ENCODE measurements at regions not wholly inside any gene's neighbourhood (a gene's known extent, or its start where the extent isn't known, plus 50 kb on each side); places are given as distances from the start of the nearest gene placed in this dataset.

DNA sequence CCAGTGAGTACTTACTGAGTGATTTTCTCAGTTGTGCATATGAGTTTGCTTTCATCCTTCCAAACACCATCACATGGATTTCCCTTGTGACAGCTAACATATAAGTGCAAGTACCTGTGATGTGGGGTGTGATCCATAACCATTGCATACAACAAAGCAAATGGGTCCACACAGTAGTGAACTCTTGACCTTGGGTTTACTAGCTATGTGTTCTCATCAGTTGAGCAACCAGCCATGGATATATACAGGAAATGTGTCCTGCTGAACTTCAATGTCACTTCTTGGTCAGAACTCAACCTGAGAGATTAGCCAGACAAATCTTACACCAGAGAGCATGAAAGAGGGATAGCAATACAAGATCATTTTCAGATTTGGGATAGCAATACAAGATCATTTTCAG, 420.9 kb upstream of the KCNH7 start:
- DNase-seq, result no peak

DNA sequence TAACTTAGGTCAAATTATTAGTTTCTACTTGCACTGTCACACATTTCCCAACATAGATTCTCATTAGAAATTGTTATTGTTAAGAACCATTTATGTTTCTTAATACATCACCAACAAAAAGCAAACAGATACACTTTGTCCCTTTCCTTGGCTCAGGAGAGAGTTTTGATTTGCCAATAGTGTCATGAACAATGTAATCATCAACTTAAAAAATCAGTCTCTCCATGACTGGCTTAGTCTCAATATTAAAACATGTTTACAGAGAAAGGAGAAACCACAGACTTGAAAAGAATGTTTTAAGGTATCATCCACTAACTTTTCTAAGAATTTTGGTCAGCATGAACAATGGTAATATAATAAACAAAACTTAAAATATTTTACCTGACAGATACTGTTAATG, 416.5 kb upstream of the KCNH7 start:
- DNase-seq, result no peak

DNA sequence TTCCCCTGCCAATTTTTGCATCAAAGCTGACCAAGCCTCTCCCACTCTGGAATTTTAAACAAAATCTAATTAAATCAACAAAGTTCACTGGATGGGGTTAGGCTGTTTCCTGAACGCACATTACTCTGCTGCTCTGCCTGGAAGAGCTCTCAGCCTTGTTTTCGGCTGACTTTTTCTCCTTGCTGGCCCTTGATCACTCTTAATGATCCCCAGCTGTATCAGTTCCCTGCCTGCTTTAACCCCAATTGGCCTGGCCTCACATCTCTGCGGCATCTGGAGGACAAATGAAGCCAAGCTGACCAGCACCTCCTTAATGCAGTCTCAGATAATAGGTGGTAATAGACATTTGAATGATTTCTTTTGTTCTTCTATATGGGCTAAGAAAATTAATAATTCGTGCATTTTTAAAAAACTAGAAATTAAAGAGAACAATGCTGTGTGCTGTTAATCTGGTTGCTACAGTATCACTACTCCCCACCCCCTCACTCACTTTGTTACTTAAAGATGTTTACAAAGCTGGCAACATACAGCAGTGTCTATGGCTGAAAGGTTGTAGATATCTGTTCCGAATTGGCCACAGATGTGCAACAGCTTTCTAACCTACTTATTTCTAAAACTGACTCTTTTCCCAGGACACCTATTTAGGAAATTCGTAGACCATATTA, 415.2 kb upstream of the KCNH7 start:
- no peak for DNase-seq

DNA sequence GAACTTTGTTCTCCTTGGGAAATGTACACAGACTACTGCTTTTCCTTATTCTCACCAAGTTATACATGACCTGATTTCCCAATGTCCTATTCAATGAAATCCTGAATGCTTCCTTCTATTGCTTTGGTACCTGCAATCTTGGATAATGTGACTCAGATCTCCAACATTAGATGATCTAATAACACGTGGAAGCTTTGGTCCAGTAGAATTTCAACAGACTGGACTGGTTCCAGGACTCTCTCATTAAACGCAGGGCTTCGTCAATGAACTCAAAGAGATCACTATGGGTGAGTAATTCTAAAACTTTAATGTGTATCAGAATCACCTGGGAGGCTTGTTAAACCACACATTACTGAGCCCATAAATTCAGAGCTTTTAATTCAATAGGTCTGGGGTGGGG, 413.6 kb upstream of the KCNH7 start:
- DNase-seq, result no peak

DNA sequence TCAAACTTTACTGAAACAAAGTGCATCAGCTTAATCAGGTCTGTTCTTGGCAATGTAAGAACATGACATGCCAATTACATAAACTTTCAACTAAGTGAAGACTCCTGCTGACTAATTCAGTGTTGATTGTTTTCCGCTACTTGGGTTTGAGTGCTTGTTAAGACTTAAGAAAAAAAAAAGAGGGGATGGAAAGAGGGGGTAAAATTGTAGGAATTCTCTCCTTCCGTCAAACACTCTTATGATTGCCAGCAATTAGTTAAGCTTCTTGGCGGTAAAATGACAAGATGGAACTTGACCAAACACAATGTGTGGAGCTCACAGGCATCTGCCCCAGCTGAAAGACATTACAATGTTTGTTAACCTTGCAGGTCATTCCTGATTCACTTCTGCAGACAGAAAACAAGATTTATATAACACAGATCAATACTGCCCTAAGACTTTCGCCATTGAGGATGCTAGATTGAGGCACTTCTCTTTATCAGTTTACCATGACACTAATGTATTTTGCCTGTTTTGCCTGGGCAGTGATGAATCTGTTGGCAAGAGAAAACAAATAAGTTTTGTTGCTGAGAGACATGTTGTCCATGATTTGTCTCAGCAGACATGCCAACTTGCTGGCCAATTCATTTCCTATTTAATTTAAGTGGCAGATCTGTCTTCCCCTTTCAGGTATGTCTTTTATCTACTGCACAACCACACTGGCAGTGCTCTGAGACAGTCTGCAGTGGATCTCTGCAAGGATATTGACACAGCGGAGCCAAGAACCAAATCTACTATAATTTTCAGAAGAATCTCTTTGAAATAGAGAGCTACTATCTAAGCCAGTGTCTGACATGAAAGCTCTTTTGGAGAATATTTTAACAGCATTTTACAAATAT, 410.0 kb upstream of the KCNH7 start:
- DNase-seq, result no peak

DNA sequence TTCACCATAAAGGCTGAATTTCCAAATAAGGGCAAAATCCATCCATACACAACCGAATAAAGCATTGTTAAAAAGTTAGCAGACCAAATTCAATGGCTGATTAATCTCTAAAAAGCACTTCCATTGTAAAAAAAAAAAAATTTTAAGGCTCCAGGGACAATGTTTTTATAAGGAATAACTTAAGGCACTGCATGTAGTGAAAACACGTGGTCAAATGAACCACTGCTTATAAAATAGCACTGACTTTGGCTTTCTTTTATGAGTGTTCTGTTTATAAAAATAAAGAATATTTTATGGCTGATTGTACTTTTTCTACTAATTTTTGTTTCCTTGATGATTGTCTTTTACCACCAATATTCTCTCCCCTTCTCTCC, 409.3 kb upstream of the KCNH7 start:
- DNase-seq, result no peak

DNA sequence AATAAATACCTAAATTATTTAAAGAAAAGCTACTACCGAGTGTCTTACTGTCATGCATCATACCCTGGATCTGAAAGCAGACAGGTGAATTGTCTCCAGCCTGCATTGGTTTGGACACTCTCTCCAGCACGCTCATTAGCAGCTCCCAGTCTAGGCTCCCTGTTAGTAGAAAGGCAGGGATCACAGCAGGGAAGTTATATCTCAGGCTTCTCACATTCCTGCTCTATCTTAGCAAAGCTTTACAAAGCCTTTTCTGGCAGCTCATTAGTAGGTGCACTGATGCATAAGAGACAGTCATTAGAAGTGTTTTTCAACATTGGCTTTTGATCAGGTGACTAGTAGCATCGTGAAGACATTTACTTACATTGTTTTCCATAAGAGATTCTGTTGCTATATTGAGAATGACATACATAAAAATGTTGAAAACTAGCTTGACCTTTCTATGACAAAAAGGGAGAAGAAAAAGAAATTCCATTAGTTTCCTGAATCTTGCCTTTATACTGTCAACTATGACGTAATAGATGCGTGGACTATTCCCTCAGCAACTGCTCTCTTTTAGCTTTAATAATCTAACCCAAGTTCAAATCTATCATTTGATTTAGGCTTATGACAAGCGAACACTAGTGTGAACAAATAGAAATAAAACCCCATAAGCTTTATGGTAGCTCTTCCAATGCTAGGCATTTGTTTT, 408.7 kb upstream of the KCNH7 start:
- no peak for DNase-seq

DNA sequence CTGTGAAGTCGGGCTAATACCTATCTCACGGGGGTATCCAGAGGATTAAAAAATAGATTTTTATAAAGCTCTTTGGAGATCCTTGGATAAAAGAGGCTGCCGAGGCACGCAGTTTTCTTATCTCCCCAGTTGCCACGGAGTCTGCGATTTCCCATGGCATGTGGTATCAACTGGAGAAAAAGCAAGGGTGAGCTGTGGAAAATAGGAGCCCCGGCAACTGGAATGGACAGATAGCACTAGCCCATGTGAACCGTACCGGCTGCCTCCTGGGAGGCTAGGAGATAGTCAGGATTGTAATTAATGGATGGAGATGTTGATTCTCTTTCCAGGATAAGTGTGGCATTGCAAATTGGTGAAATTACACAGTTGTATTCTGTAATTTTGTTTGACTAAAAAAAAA, 407.6 kb upstream of the KCNH7 start:
- no peak for DNase-seq

DNA sequence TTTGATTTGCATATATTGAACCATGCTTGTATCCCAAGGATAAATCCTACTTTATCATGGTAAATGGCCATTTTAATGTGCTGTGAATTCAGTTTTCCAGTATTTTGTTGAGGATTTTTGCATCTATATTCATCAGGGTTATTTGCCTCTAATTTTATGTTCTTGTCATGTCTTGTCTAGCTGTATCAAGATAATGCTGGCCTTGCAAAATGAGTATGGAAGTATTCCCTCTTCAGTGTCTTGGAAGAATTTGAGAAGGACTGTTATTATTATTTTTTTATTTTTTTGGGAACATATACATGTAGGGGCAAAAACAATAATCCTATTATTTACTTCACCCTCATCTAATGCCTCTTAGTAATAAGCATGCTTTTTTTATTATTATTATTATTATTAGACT, 398.0 kb upstream of the KCNH7 start:
- no peak for DNase-seq

DNA sequence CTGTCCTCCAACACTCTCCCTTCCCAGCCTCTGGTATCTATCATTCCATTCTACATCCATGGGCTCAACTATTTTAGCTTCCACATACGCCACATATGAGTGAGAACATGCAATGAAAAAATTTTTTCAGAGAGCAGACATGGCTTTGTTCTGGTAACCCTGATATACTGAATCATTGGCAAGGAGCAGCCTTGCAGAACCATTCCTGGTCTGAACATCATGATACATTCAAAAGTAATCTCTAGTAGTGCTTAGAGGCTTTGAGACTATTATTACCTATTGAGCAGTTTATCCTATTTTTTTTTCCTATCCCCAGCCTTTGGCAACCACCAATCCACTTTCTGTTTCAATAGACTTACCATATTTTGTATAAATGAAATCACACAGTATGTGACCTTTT, 393.1 kb upstream of the KCNH7 start:
- DNase-seq, result no peak

DNA sequence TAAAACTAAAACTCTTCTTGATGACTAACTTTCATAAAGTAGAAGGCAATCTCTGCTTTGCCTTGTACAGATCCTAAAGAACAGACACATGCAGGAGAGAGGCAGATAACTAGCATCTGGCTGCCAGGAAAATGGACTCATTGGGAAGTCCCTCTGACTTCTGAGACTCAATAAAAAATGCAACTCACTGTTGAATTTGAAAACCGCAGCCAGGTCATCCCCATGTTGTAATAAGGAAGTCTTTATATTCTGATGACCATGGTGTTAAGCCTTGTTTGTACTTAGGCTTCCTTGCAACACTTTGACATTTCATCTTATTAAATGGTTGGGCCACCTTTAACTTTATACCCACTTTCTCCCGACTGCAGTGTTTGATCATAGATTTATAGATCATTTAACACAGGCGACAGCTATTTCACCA, 375.1 kb upstream of the KCNH7 start:
- no peak for DNase-seq

DNA sequence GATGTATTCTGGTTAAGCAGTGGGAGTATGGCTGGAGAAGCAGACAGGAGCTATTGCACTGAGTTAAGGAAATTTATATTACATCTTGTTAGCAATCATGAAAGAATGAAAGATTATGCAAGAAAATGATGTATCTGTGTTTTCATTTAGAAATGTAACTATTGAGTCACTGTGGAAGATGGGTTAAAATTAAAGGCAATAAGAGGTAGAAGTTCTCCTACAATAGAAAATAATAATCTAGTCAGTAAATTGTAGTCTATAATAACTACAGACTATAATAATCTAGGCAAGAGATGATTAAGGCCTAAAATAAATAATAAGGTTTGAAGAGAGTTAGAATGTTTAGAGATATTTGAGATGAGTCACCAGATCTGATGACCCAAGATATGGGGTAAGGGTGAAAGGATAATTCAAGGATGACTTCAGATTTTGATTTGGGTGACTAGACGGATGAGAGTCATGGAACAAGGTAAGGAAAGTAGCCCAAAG, 371.9 kb upstream of the KCNH7 start:
- DNase-seq, result no peak

DNA sequence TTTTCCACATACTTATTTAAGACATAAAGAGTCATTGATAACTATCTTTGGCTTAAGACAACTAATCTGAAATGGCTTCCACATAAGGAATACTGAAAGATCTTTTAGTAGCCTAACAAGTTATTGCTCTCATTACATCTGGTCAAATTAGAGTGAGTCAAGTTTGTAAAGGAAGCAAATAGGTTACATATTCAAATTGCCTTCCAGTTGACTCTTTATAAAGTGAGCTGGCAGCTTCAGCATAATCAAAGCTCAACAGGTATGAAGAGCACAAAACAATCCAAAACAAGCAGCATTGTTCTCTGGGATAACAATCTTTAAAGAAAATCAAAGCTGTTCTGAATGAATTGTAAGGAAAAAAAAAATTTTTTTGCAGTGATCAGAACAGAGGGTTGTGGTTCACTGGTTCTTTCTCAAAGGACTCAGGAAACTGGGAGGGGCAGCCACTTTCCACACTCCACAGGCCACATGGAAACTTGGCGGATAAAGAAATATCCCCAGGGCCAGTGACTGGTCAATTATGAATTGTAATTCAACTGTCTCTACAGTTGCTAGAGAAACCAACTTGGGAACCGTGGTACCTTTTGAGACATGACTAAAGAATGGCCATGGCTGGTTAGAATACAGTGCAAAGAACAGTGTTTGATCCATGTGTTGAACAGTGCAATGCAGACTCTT, 369.3 kb upstream of the KCNH7 start:
- no peak for DNase-seq

DNA sequence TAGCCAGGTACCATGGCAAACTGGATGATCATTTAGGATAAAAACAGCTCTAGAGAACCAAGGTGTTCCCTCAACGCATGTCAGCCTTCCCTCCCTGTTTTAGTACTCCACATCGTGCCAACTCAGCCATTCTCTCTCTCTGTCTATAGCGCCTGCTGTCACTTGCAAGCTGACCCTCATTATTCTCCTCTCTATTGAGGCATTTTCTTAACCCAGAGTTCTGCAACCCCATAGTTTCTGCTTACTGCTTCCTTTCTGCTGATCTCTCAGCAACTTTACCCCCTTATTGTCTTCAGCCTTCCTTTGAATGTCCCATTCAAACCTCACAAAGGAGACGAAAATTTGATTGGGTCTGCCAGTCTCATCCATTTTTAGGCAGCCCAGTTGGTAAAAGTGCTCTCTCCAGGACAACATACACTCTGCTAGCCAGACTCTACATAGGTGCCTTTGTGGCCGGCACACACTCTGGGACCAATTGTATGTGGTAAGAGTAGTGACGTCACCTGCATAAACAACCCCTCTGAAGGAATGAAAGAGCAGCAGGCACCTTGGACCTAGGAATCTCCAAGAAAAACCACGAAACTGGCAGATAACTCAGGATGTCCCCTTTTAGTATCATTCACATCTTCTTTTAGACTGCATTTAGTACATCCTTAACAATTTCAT, 367.2 kb upstream of the KCNH7 start:
- no peak for DNase-seq

DNA sequence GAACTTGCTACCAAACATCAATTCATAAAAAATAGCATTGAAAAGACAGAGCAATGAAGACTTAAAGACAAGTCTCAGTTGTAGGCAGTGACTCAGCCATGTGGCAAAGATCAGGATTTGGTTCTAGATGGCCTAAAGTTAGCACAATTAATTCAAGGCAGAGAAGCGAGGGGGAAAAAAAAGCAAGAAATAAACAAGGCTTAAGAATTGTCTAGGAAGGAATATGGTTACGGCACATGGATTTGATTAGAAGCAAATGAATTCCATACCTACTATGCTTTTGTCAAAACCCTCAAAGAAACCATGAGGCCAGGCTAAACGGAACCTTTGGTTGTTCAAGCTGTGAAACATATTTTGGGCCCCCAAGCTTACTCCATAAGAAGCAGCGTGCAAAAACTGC, 362.2 kb upstream of the KCNH7 start:
- no peak for DNase-seq

DNA sequence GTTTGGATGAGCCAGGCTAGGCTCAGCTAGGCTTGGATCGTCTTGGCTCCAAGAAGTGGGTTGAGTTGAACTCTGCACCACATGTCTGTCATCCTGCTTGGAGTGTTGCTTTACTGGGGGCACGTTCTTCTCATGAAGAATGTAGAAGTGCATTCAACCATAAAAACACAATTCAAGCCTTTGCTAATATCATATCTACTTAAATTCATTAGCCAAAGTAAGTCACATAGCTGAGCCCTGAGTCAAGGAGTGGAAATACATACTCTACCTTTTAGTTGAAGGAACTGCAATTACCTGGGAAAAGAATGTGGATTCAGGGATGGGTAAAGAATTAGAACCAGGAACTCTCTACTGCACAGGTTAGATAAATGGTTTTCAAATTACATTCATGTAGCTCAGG, 360.4 kb upstream of the KCNH7 start:
- DNase-seq, result no peak

DNA sequence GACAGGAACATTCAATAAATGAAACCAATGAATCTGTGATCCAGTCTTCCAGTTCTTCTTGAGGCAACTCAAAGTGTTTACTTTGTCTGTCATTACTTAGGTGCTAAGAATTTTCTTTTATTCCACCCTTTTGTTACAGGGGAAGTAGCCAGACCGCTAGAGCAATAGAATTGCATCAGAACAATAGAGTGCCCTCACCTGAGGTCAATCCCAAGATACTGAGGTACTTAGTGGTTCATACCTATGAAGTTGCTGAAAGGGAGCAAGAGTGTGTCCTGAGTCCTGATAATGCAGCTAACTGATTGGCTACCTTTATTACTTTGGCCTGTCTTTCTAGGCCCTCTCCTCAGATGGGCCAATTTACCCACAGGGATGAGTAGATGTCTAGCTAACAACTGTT, 359.4 kb upstream of the KCNH7 start:
- no peak for DNase-seq

DNA sequence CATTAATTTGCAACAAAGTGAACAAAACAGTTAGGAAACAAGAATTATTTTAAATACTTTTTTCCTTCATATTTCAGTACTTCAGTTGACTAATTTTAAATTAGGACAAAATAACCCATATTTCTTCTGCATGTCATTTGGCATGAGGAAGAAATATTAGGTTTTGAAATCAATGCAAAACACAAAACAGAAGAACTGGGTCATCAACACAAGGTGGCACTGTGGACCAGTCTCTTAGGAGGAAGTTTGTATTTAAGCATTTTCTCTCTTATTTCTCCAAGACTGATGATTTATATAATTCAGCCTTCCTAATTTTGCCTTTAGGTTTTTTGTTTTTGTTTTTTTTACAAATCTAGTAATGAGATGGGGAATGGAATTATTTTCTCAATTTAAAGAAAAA, 352.8 kb upstream of the KCNH7 start:
- DNase-seq, result peak; percentile 74 to 75

DNA sequence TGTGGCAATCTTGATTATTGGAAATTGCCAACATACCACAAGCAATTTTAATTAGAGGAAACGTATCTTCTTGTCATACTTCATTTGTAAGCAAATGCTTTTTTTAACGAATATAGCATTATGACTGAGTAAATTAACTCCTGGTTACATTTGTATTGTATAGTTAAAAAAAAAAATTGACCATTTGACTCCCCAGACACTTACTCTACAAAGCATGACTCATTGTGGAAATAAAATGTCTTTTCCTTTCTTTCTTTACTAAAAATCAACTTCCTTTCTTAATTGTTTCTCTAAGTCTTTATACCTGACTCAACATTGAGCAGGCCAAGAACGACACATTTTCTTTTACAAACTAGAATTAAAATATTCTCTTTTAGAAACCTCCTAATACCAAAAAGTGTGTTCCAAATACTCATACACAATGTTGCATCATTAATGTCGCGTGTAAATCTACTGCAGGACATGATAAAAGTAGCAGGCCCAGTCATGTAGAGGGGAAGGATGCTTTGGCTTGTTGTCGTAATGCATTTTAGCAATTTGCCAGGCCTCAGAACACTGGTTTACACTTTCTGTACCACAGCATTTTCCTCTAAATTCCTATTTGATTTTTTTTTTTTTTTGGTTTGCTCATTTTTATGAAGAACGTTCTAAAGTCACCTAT, 349.6 kb upstream of the KCNH7 start:
- DNase-seq, result no peak

DNA sequence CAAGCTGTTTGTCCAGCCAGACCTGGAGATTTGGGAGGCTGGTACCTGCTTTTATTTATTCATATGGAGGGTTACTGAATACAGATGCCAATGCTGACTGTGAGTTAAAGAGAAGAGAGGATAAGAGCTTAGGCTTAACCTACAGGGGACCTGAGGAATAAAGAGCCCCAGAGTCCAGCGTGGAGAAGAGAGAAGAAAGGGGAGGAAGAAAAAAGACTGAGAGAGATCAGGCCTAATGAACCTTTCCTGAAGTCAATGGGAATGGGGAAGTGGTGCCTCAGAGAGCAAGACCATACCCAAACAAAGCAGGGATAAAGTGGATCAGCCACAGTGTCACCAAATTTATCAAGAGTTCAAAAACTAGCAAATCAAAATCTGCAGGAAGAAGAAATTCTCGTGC, 348.6 kb upstream of the KCNH7 start:
- no peak for DNase-seq

DNA sequence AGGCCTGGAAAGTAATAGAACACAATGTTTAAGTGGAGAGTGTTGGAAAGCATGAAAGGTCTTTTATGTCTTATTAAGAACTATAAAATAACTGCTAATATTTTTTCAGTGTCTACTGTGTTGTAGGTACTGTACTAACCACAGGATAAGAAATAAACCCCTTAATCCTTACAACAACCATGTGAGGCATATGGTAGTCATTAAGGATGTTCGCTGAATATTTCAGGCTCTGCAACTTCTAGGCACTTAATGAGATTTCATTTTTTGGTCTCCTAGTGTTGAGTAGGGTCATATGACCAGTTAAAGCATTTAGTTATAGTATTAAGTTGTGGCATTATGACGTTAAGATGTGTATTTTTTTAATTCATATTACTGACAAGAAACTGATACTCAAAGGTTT, 346.6 kb upstream of the KCNH7 start:
- no peak for DNase-seq

DNA sequence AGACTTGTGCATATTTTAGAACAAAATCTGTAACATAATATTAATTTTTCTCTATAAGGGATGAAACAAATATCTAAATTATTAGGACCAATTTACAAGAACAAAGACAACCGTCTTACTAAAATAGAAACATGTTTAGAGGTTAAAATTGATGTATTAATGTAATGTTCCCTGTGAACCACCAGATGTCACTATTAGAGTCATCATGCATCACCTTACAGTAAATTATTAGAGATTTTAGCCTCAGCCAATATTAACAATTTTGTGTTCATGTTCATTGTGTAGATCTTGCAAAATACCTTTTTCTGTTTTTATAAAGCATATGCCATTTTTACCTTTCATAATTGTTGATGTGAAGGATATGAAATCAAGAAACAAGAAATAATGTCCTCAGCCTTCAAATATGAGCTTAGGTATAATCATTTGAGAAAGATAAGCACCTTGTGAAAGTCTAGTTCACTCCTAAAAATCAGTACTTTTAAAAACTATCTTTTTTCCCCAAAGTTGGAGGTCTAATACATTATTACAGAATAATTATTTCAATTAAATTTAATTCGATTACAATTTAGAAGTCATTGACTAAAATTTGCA, 344.3 kb upstream of the KCNH7 start:
- DNase-seq, result peak; percentile 56 to 65

All from Kasumi-1 (cell line).